ENCODE measurements at regions not wholly inside any gene's neighbourhood (a gene's known extent, or its start where the extent isn't known, plus 50 kb on each side); places are given as distances from the start of the nearest gene placed in this dataset.

DNA sequence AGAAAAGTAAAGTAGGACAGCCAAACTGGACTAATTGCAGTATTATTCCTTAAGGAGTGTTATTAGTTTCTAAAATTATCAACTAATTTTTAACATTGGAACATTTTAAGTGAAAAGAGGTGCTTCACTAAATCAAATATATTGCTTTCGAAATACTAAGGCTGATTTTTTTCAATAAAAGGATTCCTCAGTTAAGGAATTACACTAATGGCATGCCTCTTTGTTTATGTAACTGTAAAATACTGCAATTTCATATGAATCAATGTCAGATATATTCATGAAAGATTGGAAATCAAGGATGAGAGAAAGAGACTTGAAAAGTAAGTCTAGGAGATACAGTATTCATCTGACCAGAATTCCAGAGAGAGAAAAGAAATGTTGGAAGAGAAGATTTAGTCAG lies 129.8 kb downstream of the TANC2 start:
- H2AFZ ChIP-seq: no peak overlapping the region
- H3K4me3 ChIP-seq (ENCODE audit: low read depth, low read length): no peak overlapping the region
- no peak overlapping the region for H3K4me2 ChIP-seq (ENCODE audit: low read length)
- H3K36me3 ChIP-seq (ENCODE audit: control insufficient read depth, insufficient read depth, low read length): no peaks in the 10 kb centered on the region
- peaks cover 15% of the 10 kb centered on the region for H3K79me2 ChIP-seq
- H3K27ac ChIP-seq: no peak overlapping the region
- no peaks in the 10 kb centered on the region for H3K9me3 ChIP-seq (ENCODE audit: control insufficient read depth, low read length)
- no peaks in the 10 kb centered on the region for H3K4me1 ChIP-seq
- H3K27me3 ChIP-seq (ENCODE audit: control insufficient read depth, insufficient read depth, low read length): no peaks in the 10 kb centered on the region
- TF ChIP-seq, protein P1, sequence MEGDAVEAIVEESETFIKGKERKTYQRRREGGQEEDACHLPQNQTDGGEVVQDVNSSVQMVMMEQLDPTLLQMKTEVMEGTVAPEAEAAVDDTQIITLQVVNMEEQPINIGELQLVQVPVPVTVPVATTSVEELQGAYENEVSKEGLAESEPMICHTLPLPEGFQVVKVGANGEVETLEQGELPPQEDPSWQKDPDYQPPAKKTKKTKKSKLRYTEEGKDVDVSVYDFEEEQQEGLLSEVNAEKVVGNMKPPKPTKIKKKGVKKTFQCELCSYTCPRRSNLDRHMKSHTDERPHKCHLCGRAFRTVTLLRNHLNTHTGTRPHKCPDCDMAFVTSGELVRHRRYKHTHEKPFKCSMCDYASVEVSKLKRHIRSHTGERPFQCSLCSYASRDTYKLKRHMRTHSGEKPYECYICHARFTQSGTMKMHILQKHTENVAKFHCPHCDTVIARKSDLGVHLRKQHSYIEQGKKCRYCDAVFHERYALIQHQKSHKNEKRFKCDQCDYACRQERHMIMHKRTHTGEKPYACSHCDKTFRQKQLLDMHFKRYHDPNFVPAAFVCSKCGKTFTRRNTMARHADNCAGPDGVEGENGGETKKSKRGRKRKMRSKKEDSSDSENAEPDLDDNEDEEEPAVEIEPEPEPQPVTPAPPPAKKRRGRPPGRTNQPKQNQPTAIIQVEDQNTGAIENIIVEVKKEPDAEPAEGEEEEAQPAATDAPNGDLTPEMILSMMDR (IDR thresholded peaks at IDR 0.05): no peak
- H3K9ac ChIP-seq: no peak overlapping the region

DNA sequence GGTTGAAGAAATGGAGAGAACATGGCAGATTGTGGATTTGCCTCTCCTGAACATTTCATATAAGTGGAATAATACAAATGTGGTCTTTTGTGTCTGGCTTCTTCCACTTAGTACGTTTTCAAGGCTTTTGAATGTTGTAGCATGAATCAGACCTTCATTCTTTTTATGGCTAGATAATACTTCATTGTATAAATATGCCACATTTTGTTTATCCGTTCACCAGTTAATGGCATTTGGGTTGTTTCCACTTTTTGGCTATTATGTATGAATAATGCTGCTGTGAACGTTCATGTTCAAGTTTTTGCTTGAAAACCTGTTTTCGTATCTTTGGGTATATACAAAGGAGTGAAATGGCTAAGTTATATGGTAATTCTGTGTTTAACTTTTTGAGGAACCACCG lies 130.4 kb downstream of the TANC2 start:
- TF ChIP-seq, protein P1 (IDR thresholded peaks at IDR 0.05): no peak
- Histone ChIP-seq H3K4me1 (no peaks in the 10 kb centered on the region), H3K9ac (no peak overlapping the region), H3K4me2 (ENCODE audit: low read length) (no peak overlapping the region), H3K36me3 (ENCODE audit: control insufficient read depth, insufficient read depth, low read length) (no peaks in the 10 kb centered on the region), H3K4me3 (ENCODE audit: low read depth, low read length) (no peak overlapping the region), H3K27ac (no peak overlapping the region), H3K79me2 (peaks cover 15% of the 10 kb centered on the region), H3K9me3 (ENCODE audit: control insufficient read depth, low read length) (no peaks in the 10 kb centered on the region), H2AFZ (no peak overlapping the region), H3K27me3 (ENCODE audit: control insufficient read depth, insufficient read depth, low read length) (no peaks in the 10 kb centered on the region)

DNA sequence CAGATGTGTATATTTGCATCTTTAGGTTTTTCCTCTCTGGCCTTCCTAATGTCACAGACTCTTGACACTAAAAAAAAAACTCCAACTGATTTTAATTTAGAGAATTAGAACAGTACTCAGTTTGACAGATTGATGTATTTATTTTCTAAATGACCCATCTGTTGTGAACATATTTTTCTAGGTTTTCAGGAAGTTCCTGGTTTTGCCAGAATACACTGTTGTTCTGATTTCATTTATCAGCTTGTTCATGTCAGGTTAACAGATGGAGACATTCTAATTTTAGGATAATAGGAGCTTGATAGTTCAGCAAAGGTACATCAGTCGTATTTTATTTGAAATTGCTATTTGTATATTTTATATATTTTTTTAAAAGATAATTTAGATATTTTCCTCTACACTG lies 133.4 kb downstream of the TANC2 start:
- no peak overlapping the region for H3K9ac ChIP-seq
- TF ChIP-seq, protein P1 (IDR thresholded peaks at IDR 0.05): no peak
- no peaks in the 10 kb centered on the region for H3K4me1 ChIP-seq
- no peak overlapping the region for H3K4me2 ChIP-seq (ENCODE audit: low read length)
- no peak overlapping the region for H3K4me3 ChIP-seq (ENCODE audit: low read depth, low read length)
- H3K27me3 ChIP-seq (ENCODE audit: control insufficient read depth, insufficient read depth, low read length): no peaks in the 10 kb centered on the region
- H3K36me3 ChIP-seq (ENCODE audit: control insufficient read depth, insufficient read depth, low read length): no peaks in the 10 kb centered on the region
- H3K27ac ChIP-seq: no peak overlapping the region
- H3K79me2 ChIP-seq: peaks cover 8% of the 10 kb centered on the region
- no peaks in the 10 kb centered on the region for H3K9me3 ChIP-seq (ENCODE audit: control insufficient read depth, low read length)
- no peak overlapping the region for H2AFZ ChIP-seq

DNA sequence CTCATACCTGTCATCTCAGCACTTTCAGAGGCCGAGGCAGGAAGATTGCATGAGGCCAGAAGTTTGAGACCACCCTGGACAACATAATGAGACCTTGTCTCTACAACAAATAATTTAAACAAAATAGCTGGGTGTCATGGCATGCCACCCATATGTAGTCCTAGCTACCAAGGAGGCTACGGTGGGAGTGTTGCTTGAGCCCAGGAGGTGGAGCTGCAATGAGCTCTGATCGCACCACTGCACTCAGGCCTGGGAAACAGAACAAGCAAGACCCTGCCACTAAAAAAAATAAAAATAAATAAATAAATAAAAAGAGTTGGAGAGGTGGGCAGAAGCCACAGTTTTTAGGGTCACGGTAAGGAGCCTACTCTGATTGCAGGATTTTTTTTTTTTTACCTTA lies 136.0 kb downstream of the TANC2 start:
- Histone ChIP-seq H2AFZ (no peak overlapping the region), H3K27me3 (ENCODE audit: control insufficient read depth, insufficient read depth, low read length) (no peaks in the 10 kb centered on the region), H3K4me2 (ENCODE audit: low read length) (no peak overlapping the region), H3K79me2 (peaks cover 5% of the 10 kb centered on the region), H3K36me3 (ENCODE audit: control insufficient read depth, insufficient read depth, low read length) (no peaks in the 10 kb centered on the region), H3K4me1 (no peaks in the 10 kb centered on the region), H3K9ac (no peak overlapping the region), H3K9me3 (ENCODE audit: control insufficient read depth, low read length) (no peaks in the 10 kb centered on the region), H3K27ac (no peak overlapping the region), H3K4me3 (ENCODE audit: low read depth, low read length) (no peak overlapping the region)
- TF ChIP-seq, protein P1 (IDR thresholded peaks at IDR 0.05): no peak

DNA sequence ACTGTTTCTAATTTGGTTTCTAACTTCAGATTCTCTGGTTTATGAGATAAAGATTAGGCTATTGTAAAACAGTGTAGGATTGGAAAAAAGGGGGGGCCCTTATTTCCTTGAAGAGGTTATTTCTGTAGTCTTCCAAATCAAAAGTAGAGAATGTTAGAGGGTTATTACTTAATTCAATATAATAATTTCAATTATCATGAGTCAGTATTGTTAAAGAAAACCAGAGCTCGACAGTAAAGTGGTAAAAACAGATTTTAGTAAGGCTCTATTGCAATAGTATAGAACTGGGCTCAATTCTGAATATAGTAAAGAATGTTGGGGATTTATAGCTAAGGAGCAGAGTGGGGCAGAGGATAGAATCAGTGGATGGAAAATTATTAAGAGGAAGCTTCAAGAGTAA lies 140.0 kb downstream of the TANC2 start:
- Histone ChIP-seq H3K4me1 (no peaks in the 10 kb centered on the region), H3K36me3 (ENCODE audit: control insufficient read depth, insufficient read depth, low read length) (no peaks in the 10 kb centered on the region), H3K9me3 (ENCODE audit: control insufficient read depth, low read length) (no peaks in the 10 kb centered on the region), H3K79me2 (peaks cover 6% of the 10 kb centered on the region), H3K4me3 (ENCODE audit: low read depth, low read length) (no peak overlapping the region), H2AFZ (no peak overlapping the region), H3K27me3 (ENCODE audit: control insufficient read depth, insufficient read depth, low read length) (no peaks in the 10 kb centered on the region), H3K4me2 (ENCODE audit: low read length) (no peak overlapping the region), H3K9ac (no peak overlapping the region), H3K27ac (no peak overlapping the region)
- TF ChIP-seq, protein P1 (IDR thresholded peaks at IDR 0.05): no peak
